GM18519 (cell line): ENCODE measurements at regions not wholly inside any gene's neighbourhood (a gene's known extent, or its start where the extent isn't known, plus 50 kb on each side); places are given as distances from the start of the nearest gene placed in this dataset.
"Not testable (repeated sequence)": the region's sequence is repeated elsewhere in the genome, so short reads cannot be mapped to it uniquely, and the experiment has no call there.

ENCODE experiments used
- ATAC-seq: cut with Tn5 transposase; IDR thresholded peaks from one replicate; pipeline ENCODE4 v1.9.1; 2021; ENCODE audit warnings: mild to moderate bottlenecking, moderate library complexity; ENCODE audit not compliant: unreplicated experiment, low FRiP score

GRCh38 chr16:13696017-13696416 is 223.9 kb upstream of the ERCC4 start:
- ATAC-seq = no peak

DNA sequence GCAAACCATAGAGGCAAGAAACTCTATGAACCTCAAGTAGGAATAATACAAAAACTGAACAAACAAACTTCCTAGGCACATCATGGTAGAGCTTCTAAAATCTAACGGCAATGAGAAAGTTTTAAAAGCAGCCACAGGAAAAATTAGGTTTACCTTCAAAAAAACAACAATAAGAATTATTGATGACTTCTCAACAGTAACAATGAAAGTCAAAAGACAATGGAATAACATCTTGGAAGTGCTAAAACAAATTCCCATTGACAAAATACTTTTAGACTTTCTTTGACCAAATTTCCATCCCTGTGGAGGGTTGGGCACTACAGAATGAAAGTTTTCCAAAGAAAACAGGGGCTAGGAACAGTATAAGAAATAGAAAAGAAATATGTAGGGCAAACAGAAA is 222.9 kb upstream of the ERCC4 start:
- no peak for ATAC-seq

- ATAC-seq = no peak
Measured at GRCh38 chr16:13697568-13697967, 222.4 kb upstream of the ERCC4 start.

DNA sequence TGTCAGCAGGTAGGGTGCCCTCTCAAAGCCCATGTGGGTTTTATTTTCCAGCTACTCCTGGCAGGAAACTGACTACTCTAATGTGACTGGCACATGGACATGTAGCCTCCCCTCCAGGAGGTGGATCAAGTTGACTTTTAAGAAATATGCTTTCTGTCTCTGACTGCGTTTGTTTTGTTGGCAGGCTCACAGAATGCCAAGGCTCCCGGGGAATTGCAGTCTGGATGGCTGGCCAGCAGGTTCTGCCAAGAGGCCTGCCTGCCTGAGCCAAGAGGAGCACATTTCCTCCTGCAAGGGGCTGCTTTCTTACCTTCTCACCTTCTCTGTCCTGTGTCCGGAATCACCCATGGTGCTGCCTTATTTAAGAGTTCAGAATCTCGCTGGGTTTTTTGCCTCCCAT is 217.3 kb upstream of the ERCC4 start:
- no peak for ATAC-seq

GRCh38 chr16:13708347-13709120 is 211.4 kb upstream of the ERCC4 start:
- ATAC-seq = no peak

DNA sequence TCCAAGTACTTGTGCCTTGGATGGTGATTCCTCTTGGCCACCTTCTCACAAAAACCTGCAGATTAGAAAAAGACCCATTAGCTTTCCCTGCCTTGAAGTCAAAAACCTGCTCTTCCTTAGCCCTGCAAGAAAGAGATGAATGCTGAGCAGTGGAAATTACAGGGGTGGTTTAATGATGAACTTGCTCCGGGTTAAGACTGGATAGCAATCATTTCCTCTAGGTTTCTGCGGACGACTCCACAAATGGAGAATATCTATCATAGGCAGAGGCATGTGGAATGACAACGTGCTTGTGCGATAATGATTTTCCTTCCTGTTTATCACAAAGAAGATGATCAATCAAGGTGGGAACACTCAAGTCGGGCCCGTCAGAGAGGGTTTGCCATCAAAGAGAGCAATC is 201.2 kb upstream of the ERCC4 start:
- ATAC-seq = no peak

DNA sequence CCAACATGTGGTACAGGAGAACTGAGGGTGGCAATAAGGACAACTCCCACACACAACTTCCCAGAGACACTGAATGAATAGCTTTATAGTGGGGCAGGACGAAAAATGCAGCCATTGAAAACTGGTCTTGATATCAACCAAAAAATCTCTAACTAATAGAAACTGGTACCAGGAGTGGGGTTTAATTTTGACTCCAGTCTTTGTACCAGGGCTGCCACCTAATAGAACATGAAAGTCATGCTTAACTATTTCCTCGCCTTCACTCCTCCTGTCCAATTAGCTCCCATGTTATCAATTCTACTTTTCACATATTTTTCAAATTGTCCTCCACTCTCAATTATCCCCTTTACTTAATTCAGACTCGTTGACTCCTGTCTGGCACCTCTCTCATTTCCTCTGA is 192.0 kb upstream of the ERCC4 start:
- ATAC-seq = no peak

GRCh38 chr16:13733561-13733960 is 186.4 kb upstream of the ERCC4 start:
- ATAC-seq = no peak

GRCh38 chr16:13739621-13740373 is 180.2 kb upstream of the ERCC4 start:
- ATAC-seq = not testable (repeated sequence)

GRCh38 chr16:13742928-13743327 is 177.0 kb upstream of the ERCC4 start:
- no peak for ATAC-seq

- no peak for ATAC-seq
Measured at GRCh38 chr16:13743571-13743970, 176.4 kb upstream of the ERCC4 start.

DNA sequence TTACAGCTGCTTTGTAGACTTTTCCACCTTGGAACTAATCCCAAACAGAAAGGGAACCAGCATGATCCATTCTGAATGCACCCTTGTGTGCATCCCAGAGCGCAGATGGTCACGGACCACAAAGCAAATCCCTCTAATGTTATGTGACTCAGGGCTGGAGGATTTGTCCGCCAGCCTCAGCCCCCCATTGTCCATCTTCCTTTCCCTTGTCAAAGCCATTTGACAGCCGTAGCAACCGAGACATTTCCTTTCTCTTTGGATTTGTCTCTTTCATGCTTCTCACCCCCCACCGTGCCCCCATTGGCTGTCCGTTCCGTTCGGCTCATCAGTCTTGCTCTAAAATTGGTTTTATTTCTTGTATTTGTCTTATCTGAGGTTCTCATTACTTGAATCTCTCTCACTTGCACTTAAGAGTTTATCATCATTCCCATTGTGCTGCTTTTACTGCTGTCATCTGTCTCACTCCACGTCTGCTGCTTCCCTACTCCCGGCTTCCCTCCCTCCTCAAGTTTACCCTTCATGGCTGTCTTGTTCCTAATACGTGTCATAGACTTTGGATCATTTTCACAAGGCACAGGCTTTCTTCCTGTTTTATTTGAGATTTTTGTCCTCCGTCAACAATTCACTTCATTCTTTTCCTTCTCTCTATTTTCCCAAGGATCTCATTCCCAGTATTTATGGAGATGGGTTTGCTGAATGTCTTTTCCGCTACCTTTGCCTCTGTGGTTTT is 163.4 kb upstream of the ERCC4 start:
- ATAC-seq = no peak

- ATAC-seq = no peak
Measured at GRCh38 chr16:13766334-13766733, 153.6 kb upstream of the ERCC4 start.

- ATAC-seq = no peak
Measured at GRCh38 chr16:13767215-13767614, 152.7 kb upstream of the ERCC4 start.

DNA sequence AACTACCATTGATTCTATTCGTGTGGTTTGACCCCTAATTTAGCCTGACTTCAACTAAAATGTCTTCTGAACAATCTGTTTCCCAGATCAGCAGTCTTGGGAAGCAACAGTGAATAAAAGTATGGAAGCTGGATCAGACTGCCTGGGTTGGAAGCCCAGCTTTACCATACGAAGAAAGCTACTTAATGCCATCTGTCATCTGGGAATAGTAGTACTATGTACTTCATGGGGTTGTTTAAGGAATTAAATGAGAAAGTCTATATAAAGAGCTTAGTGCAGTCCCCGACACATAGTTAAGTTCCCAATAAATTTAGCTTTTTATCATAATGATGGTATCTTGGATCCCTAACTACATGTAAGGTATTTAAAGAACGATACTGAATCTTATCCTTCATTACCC is 151.5 kb upstream of the ERCC4 start:
- ATAC-seq = no peak

DNA sequence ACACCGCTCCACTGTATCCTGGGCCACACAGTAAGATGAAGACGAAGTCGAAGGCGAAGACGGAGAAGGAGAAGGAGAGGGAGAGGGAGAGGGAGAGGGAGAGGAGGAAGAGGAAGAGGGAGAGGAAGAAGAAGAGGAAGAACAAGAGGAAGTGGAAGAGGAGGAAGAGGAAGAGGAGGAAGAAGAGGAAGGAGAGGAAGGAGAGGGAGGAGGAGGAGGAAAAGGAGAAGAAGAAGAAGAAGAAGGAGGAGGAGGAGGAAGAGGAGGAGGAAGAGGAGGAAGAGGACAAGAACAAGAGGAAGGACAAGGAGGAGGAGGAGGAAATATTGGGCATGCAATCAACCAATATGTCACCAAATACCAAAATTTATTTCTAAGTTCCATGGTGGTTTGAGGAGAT is 149.5 kb upstream of the ERCC4 start:
- no peak for ATAC-seq

DNA sequence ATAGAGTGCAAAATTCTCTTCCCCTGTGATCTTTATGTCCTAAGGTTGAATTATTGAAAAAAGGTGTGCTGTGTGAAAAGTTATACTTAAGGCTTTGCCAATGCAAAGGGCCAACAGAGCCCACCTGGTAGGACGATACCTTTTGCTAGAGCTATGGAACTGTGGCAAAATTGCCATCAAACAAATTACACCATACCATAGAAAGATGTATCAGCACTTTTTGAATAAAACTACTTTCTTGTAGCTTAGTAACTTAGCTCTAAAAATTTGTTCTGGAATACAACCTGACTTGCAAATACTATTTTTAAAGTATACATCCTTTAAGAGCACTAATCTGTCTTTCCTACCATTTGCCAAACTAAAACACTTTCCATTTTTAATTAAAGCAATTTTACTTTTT is 147.2 kb upstream of the ERCC4 start:
- ATAC-seq = no peak

DNA sequence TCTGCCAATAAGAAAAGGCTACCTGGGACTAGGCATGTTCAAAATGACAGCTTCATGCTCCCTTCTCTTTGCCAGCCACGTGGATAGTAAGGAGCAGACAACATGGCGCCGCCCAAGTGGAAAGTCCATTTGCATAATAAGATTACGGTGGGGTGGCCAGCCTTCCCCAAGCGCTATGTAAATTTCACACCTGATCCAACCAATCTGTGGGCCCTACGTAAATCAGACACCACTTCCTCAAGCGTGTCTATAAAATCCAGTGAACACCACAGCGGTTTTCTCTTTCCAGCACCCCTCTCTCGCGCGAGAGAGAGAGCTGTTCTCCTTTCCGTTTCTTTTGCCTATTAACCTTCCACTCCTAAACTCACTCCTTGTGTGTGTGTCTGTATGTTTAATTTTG is 140.3 kb upstream of the ERCC4 start:
- ATAC-seq = no peak

DNA sequence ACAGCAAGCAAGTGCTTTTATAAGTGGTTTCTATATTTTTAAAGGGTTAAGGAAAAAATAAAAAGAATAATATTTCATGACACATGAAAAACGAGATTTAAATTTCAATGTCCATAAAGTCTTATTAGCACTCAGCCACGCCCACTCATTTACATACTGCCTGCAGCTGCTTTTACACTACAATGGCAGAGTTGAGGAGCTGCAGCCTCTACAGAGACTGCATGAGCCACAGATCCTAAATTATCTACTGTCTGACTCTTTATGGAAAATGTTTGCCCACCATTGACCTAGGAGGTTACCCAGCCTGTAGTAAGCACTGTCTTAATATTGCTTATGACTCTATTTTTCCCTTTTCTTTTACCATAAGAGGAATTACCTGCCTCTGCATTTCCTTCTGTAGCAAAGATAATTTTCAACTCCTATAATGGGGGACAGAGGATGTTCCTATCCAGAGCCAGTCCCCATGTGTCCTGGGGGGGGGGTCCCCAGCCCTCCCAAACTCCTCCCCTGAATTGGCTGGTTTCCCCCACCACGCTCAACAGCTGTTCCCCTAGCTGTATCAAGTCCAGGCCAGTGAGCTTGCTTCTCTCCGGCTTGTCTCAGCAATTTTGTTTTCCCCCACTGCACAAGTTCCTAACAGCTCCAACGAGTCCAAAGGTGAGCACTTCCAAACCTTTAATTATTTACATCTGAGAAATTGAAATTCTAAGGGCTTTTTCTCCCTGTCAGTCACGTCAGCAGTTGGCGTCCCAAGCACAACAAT is 139.4 kb upstream of the ERCC4 start:
- no peak for ATAC-seq

GRCh38 chr16:13781169-13781564 is 138.8 kb upstream of the ERCC4 start:
- ATAC-seq = no peak
